GM21737 (cell line): ENCODE measurements at regions not wholly inside any gene's neighbourhood (a gene's known extent, or its start where the extent isn't known, plus 50 kb on each side); places are given as distances from the start of the nearest gene placed in this dataset.
"Not testable (repeated sequence)": the region's sequence is repeated elsewhere in the genome, so short reads cannot be mapped to it uniquely, and the experiment has no call there.

Experiments
- ATAC-seq: cut with Tn5 transposase; IDR thresholded peaks from one replicate; pipeline ENCODE4 v1.9.1; 2021; ENCODE audit warnings: mild to moderate bottlenecking, moderate library complexity; ENCODE audit not compliant: unreplicated experiment

- no peak for ATAC-seq
Measured at GRCh38 chr21:20207335-20207734, 790.9 kb upstream of the NCAM2 start.

- no peak for ATAC-seq
Measured at GRCh38 chr21:20215959-20216358, 782.2 kb upstream of the NCAM2 start.

DNA sequence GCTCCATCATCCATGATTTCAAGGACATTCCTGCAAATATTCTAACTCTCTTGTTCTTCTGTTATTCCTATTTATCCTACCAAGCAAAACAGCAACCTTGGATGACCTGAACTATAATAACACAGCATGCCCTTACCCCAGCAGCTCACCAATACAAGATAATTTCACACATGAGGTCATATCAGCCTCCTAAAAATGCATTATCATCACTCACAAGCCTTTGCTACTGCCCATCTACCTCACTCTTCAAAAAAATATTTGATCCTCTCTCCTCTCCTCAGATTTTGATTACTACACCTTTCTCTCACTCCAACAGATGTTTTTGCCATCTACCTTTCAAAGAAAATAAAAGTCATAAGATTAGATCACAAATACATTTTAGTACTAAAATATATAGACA, 777.6 kb upstream of the NCAM2 start:
- no peak for ATAC-seq

DNA sequence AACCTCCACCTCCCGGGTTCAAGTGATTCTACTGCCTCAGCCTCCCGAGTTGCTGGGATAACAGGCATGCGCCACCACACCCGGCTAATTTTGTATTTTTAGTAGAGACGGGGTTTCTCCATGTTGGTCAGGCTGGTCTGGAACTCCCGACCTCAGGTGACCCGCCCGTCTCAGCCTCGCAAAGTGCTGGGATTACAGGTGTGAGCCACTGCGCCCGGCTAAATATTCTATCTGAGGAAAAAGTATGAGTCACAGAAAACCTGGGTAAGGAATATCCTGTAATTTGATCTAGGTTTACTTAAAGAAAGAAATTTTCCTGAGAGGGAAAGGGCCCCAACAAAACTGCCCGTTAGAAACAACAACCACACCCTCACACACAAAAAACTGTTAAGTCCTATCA, 776.2 kb upstream of the NCAM2 start:
- not testable (repeated sequence) for ATAC-seq

DNA sequence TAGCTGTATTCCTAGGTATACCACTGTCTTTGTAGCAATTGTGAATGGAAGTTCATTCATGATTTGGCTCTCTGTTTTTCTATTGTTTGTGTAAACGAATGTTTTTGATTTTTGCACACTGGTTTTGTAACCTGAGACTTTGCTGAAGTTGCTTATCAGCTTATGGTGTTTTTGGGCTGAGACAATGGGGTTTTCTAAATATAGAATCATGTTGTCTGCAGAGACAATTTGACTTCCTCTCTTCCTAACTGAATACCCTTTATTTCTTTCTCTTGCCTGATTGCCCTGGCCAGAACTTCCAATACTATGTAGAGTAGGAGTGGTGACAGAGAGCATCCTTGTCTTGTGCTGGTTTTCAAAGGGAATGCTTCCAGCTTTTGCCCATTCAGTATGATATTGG, 761.6 kb upstream of the NCAM2 start:
- not testable (repeated sequence) for ATAC-seq

DNA sequence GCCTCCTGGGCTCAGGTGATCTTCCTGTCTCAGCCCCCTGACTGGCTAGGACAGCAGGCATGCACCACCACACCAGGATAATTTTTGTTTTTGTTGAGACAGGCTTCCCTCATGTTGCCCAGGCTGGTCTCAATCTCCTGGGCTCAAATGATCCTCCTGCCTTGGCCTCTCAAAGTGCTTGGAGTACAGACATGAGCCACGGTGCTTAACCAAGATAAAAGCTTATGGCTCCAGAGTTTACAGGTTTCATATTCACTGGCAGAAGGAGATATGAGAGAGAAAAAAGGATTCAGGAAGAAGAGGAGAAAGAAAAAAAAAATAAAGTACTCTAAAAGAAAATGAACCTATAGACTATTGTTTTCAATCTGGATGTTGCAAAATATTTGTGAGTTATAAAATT, 748.8 kb upstream of the NCAM2 start:
- ATAC-seq: no peak

- no peak for ATAC-seq
Measured at GRCh38 chr21:20250337-20250736, 747.9 kb upstream of the NCAM2 start.

GRCh38 chr21:20253261-20253660, 744.9 kb upstream of the NCAM2 start:
- no peak for ATAC-seq

- ATAC-seq: no peak
Measured at GRCh38 chr21:20254964-20255363, 743.2 kb upstream of the NCAM2 start.

DNA sequence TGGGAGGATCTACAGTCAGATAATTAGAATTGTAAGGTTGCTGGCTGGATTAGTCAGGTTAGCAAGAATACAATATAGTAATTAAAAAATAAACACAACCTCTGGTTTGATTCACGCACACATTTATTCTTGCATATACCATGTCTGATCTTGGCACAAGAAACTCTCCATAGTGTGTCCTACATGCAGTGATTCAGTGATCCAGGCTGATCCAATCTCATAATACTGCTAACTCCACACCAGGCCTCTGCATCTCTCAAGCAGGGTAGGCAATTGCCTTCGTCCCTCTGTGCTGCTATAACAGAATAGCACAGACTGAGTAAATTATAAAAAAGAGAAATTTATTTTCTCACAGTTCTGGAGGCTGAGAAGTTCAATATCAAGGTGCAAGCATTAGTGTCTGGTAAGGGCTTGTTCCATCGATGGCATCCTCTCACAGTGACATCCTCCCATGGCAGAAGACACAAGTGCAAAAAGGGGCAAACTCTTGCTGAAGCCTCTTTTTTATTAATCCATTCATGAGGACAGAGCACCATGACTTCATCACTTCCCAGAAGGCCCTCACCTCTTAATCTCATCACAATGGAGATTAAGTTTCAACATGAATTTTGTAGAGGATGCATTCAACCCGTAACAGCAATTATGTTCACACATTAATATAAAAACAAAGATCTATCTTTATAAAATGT, 741.0 kb upstream of the NCAM2 start:
- ATAC-seq: no peak

DNA sequence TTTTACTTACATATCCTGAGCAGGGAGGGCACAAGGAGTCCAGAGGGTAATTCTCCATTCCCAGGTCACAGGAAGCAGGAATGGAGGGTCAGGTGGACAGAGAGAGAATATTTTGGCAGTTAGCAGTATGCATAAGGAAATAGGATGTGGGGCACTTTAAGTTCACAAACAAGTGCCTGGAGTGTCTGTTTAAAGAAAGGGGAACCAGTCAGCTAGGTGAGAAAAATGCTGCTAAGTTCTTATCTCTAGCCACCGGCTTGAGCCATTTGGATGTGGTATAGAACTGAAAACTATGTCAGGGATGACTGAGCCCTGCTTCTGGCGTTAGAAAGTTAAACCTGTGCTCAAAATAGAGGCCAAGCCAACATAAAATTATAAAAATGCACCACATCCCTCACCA, 739.7 kb upstream of the NCAM2 start:
- no peak for ATAC-seq

GRCh38 chr21:20259031-20259867, 739.0 kb upstream of the NCAM2 start:
- no peak for ATAC-seq

DNA sequence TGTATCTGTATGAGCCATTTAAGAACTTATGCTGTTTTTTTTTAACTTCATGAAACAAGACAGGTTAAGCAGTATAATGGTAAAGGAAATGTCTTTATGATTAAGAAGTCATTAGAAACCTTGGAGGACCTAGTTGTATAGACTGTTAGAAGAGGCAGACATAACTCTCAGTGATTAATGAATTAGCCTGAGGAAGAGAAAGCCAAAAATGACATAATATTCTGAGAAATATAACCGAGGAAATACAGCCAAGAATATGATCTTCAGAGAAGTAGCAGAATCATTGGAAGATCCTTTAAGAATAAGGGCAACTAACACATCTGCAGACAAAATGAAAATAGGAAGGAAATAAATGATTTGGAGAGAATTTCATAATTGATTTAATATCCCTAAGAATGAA, 738.1 kb upstream of the NCAM2 start:
- ATAC-seq: no peak

DNA sequence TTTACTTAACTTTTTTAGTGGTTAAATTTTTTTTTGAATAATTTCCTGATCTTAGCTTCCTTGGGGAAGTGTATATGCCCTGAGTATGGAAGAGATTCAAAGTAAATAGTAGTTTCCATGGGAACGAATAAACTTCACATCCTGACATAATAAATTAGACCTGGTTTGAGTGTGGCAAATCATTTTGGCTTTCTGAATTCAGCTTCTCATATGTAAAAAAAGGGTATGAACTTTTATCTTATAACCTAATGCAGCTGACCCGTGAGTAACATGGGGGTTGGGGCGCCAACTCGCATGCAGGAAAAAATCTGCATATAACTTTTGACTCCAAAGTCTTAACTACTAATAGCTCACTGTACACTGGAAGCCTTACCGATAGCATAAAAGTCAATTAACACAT, 736.8 kb upstream of the NCAM2 start:
- ATAC-seq: no peak

GRCh38 chr21:20265707-20266440, 732.3 kb upstream of the NCAM2 start:
- no peak for ATAC-seq

DNA sequence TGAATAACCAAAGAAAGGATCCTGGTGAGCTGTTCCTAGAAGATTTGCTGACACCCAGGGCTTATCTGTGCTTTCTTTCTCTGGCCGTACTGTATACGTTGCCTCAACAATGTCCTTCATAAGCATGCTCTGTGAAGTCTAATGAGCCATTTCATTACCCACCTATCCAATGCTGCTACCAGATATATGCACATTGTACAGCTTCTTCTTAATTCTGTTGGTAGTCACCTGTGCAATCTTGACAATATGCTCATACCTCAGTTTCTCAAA, 731.8 kb upstream of the NCAM2 start:
- ATAC-seq: no peak

- no peak for ATAC-seq
Measured at GRCh38 chr21:20270365-20271055, 727.7 kb upstream of the NCAM2 start.

DNA sequence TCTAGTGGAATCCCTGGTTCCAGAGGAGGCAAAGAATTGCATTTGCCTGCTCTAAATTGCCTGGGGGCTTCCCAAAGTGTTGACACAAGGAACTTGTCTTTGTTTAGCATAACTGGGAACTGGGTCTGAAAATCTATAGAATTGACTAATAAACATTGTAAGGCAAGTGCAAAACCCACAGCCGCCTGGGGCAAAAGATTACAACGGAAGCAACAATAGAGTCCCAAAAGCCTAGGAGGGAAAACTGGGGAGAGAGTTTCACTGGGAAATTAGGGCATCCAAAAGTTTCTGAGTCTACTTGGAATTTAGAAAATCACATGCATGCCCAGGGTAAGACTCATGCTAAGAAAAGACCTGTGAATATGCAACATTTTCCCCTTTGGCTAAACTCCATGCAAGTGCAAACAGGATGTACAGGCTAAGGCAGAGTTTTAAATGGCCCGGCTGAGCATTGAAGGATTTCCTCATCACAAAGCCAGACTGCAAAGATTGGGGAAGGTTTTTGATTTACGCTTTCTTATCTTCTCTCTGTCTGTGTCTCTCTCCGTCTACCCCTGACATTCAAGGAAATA, 725.3 kb upstream of the NCAM2 start:
- no peak for ATAC-seq

GRCh38 chr21:20276377-20276776, 721.8 kb upstream of the NCAM2 start:
- no peak for ATAC-seq

GRCh38 chr21:20276954-20277353, 721.3 kb upstream of the NCAM2 start:
- no peak for ATAC-seq

DNA sequence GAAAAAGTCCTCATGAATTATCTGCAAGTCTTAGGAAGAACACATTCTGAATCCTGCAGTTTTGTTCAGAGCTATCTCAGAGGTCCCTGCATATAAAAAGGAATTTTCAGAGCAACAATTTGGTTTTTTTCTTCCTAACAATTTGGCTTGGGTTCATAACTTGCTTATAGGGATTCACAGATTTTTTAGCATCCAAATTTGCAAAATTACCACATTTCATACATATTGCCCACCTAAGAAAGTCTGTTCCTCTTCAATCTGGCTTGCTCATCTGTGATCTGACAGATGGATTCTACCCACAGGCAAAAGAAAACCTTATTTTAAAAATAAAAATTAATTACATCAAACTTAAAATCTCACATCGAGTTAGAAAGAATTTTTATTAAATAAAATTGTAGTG, 714.4 kb upstream of the NCAM2 start:
- ATAC-seq: no peak
